Lung (tissue), 11 donors: ENCODE measurements at regions not wholly inside any gene's neighbourhood (a gene's known extent, or its start where the extent isn't known, plus 50 kb on each side); places are given as distances from the start of the nearest gene placed in this dataset.

Experiments
- ATAC-seq: fragments of 200-7000 bp; cut with Tn5 transposase; one replicate; pipeline ENCODE4 v1.9.1; 2020; ENCODE audit warnings: moderate number of reproducible peaks; ENCODE audit not compliant: insufficient read depth, low FRiP score
- DNase-seq, 3 donors: peaks; one replicate each; pipeline ENCODE4 v3.0.0-alpha.2; 2013 to 2017
- H3K27ac ChIP-seq, 2 donors: one replicate each; pipeline ENCODE4 v1.5.1; 2013; ENCODE audit warnings: mild to moderate bottlenecking in 2 of 2, moderate library complexity in 2 of 2, control low read depth in 1 of 2, inconsistent platforms in 1 of 2, low read depth in 1 of 2, low read length in 1 of 2
- H3K27me3 ChIP-seq, 3 donors: one replicate each; pipeline ENCODE4 v1.5.1; 2013; ENCODE audit warnings: low read length in 2 of 3; ENCODE audit not compliant: control insufficient read depth in 3 of 3, insufficient read depth in 3 of 3
- H3K36me3 ChIP-seq, 4 donors: one replicate each; pipeline ENCODE4 v1.5.1; 2013; ENCODE audit warnings: low read length in 4 of 4, mild to moderate bottlenecking in 1 of 4, moderate library complexity in 1 of 4; ENCODE audit not compliant: control insufficient read depth in 4 of 4, insufficient read depth in 4 of 4
- H3K4me1 ChIP-seq, 5 donors: one replicate each; pipeline ENCODE4 v1.5.1; 2013; ENCODE audit warnings: low read length in 5 of 5, mild to moderate bottlenecking in 2 of 5, moderate library complexity in 1 of 5; ENCODE audit not compliant: control insufficient read depth in 5 of 5, insufficient read depth in 5 of 5
- H3K4me3 ChIP-seq: one replicate; pipeline ENCODE4 v1.5.1; 2013; ENCODE audit warnings: mild to moderate bottlenecking, control low read depth, moderate library complexity
- H3K9ac ChIP-seq, 2 donors: one replicate each; pipeline ENCODE4 v1.5.1; 2013; ENCODE audit warnings: low read length in 2 of 2, control low read depth in 1 of 2; ENCODE audit not compliant: insufficient read depth in 1 of 2
- H3K9me3 ChIP-seq, 4 donors: one replicate each; pipeline ENCODE4 v1.5.1; 2013; ENCODE audit warnings: low read length in 3 of 4, mild to moderate bottlenecking in 1 of 4, moderate library complexity in 1 of 4; ENCODE audit not compliant: control insufficient read depth in 4 of 4, insufficient read depth in 3 of 4
- CTCF ChIP-seq: IDR thresholded peaks from 2 replicates; pipeline ENCODE4 v1.5.1; 2012; ENCODE audit warnings: mild to moderate bottlenecking; ENCODE audit errors: control extremely low read depth, extremely low read depth
- WGBS, 2 donors: extraction: QIAGEN DNeasy Blood & Tissue Kit; methylation state at CpG; one replicate each; pipeline ENCODE4 v1.1.7; 2013; 5-methylcytosine and 5-hydroxymethylcytosine counted together
- donor health status: control.
- donor health status: control.
- donor health status: Bipolar disorder and iron deficiency.
- donor health status: healthy.
- donor health status: DM: yes; HTN: yes; CAD: no.

DNA sequence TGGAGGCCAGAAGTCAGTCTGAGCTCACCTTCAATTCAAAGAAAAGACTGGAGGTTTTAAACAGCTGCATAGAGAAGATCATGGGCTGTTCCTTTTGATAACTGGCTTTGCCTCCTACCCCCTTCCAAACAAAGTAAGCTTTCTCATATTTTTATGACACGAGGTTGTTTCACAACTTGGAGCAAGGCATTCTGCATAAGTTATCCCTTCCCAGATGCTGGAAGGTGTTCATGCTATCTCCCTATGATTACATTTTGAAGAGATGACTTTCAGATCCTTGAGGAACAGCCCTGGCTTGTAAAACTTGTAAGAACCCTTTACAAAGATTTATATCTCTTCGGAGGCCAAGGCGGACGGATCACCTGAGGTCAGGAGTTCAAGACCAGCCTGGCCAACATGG, 571.9 kb upstream of the FTMT start:
- DNase-seq, result no peak
- TF ChIP-seq CTCF, result no peak
- H3K9ac ChIP-seq, result no peak overlapping the region
- H3K4me3 ChIP-seq, result no peak overlapping the region
- H3K4me1 ChIP-seq, result no peaks in the 10 kb centered on the region
- no peaks in the 10 kb centered on the region for H3K36me3 ChIP-seq
- WGBS, 2 donors, result 91 to 92% methylated on average over 4 of the region's 4 CpGs
- ATAC-seq, result no peak
- no peaks in the 10 kb centered on the region for H3K27me3 ChIP-seq
- no peak overlapping the region for H3K27ac ChIP-seq
- no peaks in the 10 kb centered on the region for H3K9me3 ChIP-seq

DNA sequence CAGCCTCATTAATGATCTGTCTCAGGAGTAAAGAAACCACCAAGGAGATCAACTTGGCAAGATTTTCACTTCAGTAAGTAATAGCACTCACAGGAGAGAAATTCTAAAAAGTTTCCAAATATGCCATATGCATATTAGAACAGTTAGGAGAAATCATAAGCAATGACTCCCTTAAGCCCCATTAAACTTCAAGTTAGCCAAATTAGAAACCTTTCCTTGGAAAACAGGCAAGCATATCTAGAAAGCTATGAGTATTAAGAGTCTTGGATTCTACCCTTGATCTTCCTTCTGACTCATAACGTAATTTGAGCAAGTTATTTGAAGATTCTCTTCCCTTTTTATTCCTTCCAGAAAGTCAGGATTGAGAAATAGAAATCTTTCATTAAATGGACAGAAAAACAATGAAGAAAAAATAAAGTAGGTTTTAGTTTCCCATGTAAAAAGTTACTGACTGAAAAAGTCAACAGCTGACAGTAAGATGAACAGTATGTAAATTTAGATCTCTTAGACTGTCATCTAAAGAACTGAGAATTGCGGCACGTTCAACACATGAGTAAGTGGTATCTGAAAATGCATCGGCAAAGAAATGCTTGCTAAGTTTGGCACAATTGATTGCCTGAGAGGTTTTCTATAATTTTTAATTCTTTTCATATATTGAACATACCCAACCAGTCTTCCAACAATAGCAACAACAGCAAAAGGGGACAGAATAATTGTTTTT, 565.7 kb upstream of the FTMT start:
- Histone ChIP-seq H3K9me3 (peaks cover 0 to 2% (median 0%) of the 10 kb centered on the region in 4 donors), H3K4me3 (no peak overlapping the region), H3K9ac (no peak overlapping the region), H3K27ac (no peak overlapping the region), H3K4me1 (no peaks in the 10 kb centered on the region), H3K36me3 (no peaks in the 10 kb centered on the region), H3K27me3 (no peaks in the 10 kb centered on the region)
- DNase-seq (no peak), ATAC-seq (no peak)
- no peak for TF ChIP-seq CTCF
- 75 to 79% methylated on average over 4 of the region's 4 CpGs for WGBS, 2 donors

GRCh38 chr5:121288781-121289180, 562.9 kb upstream of the FTMT start:
- peaks cover 0 to 2% (median 0%) of the 10 kb centered on the region in 4 donors for H3K9me3 ChIP-seq
- TF ChIP-seq CTCF, result no peak
- ATAC-seq, result no peak
- no peaks in the 10 kb centered on the region for H3K36me3 ChIP-seq
- no peak overlapping the region for H3K4me3 ChIP-seq
- no peaks in the 10 kb centered on the region for H3K27me3 ChIP-seq
- H3K9ac ChIP-seq, result no peak overlapping the region
- DNase-seq, result no peak
- no peak overlapping the region for H3K27ac ChIP-seq
- WGBS, 2 donors, result 47 to 66% methylated on average over 1 of the region's 1 CpG
- no peaks in the 10 kb centered on the region for H3K4me1 ChIP-seq

DNA sequence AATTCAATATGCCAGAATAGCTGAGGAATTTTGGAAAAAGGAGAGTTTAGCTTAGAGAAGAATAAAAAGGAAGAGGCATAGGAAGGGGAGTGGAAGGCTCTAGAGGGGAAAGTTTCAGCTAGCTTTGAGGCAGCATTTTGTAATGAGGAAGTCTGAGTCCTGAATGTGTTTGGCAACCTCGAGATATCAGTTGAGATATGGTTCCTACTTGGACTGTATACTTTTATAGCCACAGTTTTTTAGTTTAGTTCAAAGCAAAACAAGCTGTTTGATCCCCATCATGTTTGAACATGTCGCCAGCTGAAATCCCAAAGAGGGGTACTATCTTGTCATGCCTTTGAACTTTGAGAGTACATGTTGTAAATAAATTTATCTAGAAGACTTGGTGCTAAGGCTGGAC, 559.0 kb upstream of the FTMT start:
- H3K9ac ChIP-seq, result no peak overlapping the region
- no peak for ATAC-seq
- no peaks in the 10 kb centered on the region for H3K27me3 ChIP-seq
- peaks cover 0 to 2% (median 0%) of the 10 kb centered on the region in 4 donors for H3K9me3 ChIP-seq
- WGBS, 2 donors, result 48 to 50% methylated on average over 2 of the region's 2 CpGs
- no peak overlapping the region for H3K4me3 ChIP-seq
- H3K4me1 ChIP-seq, result no peaks in the 10 kb centered on the region
- no peak for DNase-seq
- H3K36me3 ChIP-seq, result no peaks in the 10 kb centered on the region
- H3K27ac ChIP-seq, result no peak overlapping the region
- TF ChIP-seq CTCF, result no peak
